HG02970 (cell line): ENCODE measurements at regions not wholly inside any gene's neighbourhood (a gene's known extent, or its start where the extent isn't known, plus 50 kb on each side); places are given as distances from the start of the nearest gene placed in this dataset.

ENCODE experiments used
- ATAC-seq: cut with Tn5 transposase; IDR thresholded peaks from one replicate; pipeline ENCODE4 v1.9.1; 2021; ENCODE audit warnings: mild to moderate bottlenecking, moderate library complexity, moderate number of reproducible peaks; ENCODE audit not compliant: unreplicated experiment, low FRiP score

DNA sequence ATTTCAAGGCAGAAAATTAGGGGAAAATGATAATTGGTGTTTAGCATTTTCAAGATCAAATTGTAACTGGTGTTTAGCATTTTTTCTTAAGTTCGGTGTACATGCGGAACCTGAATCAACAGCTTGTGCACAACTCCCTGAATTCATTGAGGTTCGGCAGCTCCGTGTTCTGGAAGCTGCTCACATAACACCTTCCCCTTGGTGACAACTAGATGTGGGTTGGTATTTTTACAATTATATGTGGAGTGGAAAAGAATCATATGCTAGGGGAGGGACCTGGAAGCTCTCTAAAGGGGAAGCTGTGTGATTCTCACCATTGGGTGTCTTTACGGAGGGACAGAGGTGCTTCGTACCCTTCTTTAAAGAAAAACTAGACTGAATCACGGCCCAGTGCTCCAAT, 199.0 kb upstream of the MTNR1B start:
- ATAC-seq: no peak

DNA sequence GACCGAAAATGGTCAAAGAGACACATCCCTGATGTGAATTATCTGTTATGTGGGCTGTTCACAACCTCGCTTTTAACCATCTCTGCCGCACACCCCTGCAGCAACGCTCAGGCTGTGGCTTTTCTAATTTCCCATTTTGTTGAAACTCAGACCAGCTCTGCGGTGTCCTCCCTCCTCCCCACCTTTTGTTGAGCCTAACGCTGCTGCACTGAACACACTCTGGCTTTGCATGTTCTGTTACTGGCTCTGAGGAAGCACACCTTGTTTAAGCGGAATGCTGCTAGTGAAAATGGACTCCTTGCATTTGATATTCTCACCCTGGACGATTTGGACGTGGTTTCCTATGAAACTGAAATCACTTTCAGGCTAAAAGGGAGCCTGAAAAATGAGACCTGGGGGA, 198.5 kb upstream of the MTNR1B start:
- no peak for ATAC-seq

DNA sequence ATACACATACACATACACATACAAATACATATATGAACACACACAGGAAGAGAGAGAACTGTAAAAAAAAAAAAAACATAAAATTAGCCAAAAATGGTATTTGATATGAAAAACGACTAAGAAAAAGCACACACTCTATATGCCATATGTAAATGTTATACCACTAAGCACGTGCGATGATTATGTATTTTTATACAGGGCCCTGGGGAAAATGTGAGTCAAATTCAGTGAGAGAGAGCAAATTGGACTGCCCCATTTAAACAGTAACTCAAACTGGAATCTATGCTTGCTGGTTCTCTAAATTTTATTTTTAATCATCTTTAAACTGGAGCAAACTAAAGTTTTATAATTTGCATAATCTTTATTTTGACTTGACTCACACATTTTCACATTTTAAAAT, 197.8 kb upstream of the MTNR1B start:
- ATAC-seq: no peak

DNA sequence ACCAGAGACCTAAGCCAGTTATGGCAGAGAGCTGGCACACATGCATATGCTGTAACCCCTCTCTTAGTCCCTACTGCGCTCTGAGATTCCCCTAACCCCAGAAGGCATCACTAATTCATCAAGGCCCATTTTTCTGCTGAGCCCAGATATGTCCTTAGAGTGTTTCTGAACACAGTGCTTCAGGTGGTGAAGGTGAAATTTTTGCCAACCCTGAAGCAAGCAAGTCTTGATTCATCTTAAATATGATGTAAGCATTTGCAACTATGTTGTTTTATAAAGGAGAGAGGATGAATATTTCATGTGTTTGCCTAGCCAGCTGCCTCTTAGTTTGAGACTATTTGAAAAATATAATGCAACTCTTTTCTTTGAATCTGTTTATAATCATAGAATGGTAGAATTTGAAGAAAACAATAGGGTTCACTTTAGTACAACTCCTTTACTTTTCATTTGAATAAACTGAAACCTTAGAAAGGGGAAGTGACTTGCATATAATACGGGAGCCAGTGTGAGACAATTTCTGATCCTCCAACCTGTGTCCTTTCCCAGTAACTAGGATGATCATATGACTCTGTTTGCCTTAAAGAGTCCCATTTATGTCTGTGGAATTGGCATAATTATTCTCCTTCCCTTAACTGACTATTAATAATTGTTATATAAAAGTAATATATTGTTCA, 194.3 kb upstream of the MTNR1B start:
- ATAC-seq: no peak

DNA sequence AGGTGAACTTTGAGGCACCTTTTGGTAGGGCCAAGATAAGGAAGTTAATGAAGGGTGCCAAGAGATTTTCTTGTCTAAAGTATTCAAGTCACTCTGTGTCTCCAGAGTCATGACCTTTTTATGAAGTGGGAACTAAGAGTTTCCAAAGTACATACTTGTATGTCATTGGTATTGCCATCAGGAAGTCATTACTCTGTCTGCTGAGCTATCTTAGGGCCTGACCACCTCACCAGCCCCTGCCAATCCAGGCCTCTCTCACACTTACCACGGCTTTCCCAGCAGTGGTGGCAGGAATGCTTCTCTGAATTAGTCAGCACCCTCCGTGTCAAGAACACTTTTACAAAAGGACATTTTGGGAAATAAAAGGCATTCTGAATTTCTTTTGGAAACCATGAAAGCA, 192.8 kb upstream of the MTNR1B start:
- no peak for ATAC-seq

DNA sequence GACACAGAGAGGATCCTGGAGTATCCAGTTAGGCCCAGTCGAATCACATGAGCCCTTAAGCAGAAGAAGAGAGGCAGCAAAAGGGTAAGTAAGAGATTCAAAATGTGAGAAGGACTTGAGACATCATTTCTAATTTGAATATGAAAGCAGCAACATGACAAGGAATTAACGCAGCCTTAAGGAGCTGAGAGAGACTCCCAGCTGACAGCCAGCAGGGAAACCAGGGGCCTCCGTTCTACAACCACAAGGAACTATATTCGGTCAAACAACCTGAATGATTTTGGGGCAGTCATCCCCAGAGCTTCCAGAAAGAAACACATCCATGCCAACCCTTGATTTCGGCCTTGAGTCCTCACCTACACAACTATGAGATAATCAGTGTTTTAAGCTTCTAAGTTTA, 189.7 kb upstream of the MTNR1B start:
- no peak for ATAC-seq

DNA sequence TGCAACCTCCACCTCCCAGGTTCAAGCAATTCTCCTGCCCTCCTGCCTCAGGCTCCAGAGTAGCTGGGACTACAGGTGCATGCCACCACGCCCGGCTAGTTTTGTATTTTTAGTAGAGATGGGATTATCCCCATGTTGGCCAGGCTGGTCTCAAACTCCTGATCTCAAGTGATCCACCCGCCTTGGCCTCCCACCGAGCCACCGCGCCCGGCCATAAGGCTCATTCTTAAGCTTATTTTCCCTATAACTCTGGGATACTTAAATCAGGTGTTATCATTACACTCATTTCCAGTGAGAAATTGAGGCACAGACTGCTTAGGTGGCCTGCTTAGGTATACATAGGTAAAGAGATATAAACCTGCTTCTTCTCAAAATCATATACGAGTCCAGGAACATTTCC, 188.3 kb upstream of the MTNR1B start:
- ATAC-seq: no peak

DNA sequence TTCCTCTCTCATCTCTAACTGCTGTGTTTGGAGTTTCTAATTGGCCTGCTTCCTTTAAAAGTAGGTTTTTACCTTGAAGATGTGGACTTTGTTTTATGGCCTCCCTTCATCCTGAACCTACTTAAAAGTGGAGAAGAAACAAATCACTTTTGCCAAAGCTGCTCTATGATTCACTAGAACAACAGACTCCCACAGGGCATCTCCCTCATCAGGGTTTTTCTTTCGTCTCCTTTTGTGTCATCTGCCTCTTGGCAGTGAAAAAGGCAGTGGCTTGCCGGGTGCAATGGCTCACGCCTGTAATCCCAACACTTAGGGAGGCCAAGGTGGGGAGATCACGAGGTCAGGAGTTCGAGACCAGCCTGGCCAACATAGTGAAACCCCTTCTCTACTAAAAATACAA, 186.6 kb upstream of the MTNR1B start:
- no peak for ATAC-seq

DNA sequence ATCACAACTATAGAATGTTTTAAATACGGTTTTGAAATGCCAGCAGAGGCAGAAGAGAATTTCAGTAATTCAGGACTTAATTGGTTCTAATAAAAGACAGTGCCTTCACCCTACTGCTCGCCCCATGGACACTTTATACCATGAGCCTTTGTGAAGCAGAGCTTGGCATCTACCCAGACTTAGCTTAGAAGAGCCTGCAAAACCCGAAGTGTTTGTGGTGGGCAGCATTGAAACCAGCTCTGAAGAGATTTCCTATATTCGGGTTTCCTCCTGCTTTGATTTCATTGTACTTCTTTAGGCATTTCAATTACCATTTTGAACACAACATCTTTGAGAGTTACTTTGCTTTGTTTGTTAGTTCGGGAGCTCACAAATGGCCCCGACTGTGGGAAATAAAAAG, 185.1 kb upstream of the MTNR1B start:
- no peak for ATAC-seq

DNA sequence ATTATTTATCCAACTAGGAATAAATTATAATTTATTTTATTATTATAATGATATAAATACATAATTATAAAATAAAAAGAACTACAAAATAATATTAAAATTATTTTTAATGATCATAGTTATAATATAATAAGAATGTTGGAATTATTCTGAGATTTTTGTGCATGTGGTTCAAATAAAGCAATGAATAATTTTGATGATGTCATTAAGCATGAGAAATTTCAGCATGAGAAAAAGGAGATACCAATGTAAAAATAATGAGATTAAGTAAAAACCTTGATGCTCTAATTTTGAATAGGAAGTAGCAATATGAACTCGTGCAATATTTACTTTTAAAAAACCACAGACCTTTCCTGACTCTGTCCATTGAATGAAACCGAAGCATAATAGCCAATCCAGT, 181.8 kb upstream of the MTNR1B start:
- ATAC-seq: no peak

DNA sequence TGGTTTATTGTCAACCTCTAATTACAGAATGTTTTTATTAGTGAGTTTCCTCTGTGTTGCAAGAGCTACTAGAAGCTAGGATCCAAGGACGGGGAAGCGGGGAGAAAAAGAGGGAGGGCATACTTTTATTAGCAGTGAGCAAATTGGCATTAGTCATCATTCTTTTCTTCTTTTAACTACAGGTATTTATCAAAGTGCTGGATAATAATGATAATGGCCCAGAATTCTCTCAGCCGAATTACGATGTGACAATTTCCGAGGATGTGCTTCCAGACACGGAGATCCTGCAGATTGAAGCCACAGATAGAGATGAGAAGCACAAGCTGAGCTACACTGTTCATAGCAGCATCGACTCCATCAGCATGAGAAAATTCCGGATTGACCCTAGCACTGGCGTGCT, 179.7 kb upstream of the MTNR1B start:
- no peak for ATAC-seq

DNA sequence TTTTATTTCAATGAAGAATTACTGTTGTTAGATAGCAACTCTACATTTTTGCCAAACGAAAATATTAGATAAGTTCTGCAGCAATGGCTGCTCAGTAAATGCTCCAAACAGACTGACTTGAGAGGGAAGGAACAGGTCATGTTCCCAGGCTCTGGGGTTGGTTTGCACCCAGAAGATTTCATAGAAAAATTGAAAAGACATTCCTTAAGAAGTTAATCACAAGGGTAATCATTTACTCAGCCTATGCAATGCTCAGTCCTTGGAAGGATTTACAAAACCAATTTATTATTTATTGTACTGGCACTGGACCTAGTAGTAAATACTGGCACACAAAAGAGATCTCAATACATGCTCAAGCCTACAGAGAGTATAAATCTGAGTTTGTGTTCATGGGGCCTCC, 179.1 kb upstream of the MTNR1B start:
- ATAC-seq: no peak

DNA sequence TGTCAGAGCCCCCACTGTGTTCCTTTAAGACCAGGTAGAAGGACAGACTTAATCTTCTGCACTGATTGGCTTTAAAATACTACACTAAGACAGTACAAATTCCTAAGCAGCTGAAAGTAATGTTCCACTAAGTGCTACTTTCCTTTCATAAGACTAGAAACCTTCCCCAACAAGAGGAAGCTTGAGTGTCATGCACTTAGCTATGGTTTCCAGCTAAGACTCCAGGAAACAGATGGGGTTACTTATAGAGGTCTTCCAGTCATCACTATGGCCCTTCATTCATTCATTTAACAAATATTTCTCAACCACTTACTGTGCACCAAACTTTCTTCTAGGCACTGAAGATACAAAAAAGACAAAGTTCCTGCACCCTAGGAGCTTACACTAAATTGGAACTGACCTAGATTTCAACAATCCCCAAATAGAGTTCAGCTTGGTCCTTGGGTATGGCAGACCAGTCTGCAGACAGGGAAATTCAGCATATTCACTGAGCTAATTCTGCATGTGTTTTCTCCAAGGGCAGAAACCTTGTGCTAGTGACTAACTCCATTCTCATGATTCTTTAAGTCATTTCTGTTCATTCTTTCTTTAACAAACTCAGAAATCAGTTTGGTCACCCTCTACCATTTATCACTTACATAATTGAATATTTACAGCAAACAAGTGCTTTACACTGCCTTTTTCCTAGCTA, 178.4 kb upstream of the MTNR1B start:
- ATAC-seq: no peak

DNA sequence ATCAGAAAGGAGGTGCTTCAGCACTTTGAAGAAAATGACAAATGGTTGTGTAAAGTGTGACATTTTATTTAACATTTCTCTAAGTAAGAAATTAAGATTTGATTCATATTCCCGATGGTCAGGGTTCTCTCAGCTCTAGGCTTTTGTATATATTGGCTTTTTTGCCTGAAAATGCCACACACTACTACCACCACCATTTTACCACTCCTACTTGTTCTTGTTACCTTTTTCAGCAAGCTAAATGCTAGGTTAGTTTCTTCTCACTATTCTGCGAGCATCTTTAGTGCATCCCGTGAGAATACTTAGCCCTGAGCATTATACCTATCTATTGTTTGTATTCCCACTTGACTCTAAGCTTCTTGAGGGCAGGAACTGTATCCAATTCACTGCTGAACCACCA, 177.6 kb upstream of the MTNR1B start:
- ATAC-seq: no peak

DNA sequence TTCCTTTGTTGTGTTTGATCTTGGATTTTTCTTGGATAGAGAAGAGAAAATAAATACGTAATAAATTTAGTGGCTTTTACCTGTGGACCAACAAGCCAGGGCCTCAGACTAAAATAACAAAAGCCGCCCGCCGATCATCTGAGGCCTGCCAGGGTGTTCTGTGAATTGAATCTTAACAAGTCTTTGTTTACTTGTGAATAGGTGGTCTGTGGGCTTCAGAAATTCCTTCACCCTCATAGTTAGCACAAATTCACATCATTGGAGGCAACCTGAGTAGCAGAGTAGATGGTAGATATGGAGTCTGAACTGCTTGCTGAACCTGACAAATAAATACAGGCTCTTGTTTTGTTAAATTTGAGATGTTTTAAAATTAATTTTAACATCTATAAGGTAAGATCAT, 176.3 kb upstream of the MTNR1B start:
- no peak for ATAC-seq

DNA sequence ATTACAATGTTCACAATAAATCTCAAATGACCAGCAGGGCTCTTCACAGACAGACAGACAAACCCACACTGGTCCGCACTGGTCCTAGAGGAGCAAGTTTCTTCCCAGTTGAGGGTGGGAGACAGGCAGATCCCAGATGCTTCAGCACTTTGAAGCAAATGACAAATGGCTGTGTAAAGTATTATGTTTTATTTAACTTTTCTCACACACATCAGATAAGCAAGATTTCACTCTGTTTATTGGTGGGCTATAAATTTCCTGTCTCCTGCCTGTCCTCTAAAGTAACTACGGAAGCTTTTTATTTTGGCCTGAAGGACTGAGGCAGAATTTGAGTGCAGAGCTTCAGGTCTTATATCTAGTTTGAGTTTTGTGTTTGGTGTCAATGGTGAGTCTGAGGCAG, 174.7 kb upstream of the MTNR1B start:
- no peak for ATAC-seq

DNA sequence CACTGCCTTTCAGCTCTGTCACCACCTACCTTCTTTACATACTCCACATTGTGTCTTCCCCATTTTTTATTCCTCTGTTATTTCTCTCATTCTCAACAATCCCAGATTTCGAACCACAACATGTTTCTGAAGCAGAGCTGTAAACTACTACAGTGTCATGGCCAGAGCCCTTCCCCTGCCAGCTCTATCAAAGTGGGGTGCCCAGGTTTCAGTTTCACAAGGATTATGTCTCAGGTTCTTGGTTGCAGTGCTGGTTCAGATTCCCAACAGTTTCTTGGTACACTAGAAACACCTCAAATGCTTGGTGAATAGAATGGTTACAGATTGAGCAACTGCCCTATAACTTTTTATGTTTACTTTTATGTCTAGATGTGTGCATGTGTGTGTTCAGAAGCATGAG, 172.7 kb upstream of the MTNR1B start:
- no peak for ATAC-seq

DNA sequence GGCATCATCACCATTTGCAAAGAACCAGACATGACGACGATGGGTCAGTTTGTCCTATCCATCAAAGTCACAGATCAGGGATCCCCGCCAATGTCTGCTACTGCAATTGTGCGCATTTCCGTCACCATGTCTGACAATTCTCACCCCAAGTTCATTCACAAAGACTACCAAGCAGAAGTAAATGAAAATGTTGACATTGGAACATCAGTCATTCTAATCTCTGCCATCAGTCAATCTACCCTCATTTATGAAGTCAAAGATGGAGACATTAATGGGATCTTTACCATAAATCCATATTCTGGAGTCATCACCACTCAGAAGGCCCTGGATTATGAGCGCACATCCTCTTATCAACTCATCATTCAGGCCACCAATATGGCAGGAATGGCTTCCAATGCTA, 171.6 kb upstream of the MTNR1B start:
- no peak for ATAC-seq

DNA sequence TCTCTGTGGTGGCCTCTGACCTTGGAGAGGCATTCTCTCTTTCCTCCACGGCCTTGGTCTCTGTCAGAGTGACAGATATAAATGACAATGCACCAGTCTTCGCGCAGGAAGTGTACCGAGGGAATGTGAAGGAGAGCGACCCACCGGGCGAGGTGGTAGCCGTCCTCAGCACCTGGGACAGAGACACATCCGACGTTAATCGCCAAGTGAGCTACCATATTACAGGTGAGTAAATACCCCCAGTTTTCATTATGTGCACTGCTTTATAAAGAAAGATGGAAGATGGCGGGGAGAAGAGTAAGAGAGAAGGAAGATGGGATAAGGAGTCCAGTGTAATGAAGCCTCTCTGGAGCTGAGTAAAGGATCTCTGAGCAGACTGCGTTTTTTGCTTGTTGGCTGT, 167.8 kb upstream of the MTNR1B start:
- no peak for ATAC-seq

DNA sequence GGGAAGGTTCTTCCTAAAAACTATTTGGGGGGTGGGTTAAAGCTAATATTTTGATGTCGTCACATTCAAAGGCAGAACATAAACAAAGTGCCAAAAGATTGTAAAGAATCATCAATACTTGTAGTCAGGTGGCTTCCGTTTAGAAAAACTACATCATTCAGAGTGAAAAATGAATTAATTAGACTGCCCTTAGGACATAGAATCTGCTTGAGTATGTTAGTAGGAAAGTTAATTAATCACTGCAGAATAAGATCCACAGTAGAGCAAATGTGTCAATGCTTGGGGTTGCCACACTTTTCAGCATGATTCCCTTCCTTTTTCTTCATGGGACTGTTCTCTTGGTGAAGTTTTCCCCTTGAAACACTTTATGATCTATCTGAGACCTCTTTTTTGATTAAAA, 166.8 kb upstream of the MTNR1B start:
- no peak for ATAC-seq

DNA sequence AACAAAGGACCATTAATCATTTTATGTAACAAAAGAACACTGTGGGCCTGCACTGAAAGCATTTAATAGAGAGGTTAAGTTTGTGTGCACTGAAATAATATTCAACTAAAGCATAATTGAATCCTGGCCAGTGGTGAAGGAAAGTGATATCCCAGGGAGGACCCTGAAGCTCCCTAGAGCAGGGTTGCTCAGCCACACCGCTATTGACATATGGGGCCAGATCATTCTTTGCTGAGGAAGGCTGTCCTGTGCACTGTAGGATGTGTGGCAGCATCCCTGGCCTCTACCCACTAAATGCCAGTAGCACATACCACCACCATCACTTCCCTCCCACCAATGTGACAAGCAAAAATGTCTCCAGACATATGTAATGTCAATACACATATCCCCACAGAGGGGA, 166.1 kb upstream of the MTNR1B start:
- no peak for ATAC-seq

DNA sequence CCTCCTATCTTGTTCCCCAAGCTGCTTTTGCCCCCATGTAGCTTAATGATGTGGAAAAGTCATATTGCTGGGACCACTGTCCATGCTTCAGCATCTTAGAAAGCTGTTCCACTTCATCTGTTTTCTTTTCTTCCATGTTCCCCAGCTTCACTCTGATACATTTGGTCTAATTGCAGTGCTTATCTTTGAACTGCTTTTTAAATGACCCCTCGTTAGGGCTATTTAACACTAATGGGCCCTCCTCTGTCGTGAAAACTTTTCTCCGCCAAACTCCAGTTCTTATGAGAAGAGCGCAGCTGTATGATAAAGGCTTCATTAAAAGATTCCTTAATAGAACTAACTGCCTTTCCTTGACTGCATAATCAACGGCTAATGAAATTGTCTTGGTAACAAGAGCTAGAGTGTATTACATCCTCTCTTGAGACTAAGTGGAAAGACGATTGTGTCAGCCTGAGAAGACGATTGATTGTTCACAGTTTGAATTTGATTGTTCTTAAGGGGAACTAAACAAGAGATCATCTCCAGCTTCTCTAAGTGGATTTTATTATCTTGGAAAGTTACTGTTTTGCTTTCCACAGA, 165.0 kb upstream of the MTNR1B start:
- ATAC-seq: no peak
